Common myeloid progenitor, CD34-positive (primary cell): ENCODE measurements at regions not wholly inside any gene's neighbourhood (a gene's known extent, or its start where the extent isn't known, plus 50 kb on each side); places are given as distances from the start of the nearest gene placed in this dataset.

Experiments
- CTCF ChIA-PET: fragments of 350-600 bp; sonication (Branson Sonifier 250); formaldehyde crosslinking; loops from one replicate; lab custom pipeline; 2021; ENCODE audit warnings: antibody characterized with exemption; lab: Charles Lee
- POLR2A ChIA-PET: fragments of 350-600 bp; sonication (Branson Sonifier 250); formaldehyde crosslinking; loops from one replicate; lab custom pipeline; 2021; ENCODE audit warnings: antibody characterized with exemption; lab: Charles Lee
- DNase-seq, 3 donors: peaks; one replicate each; pipeline versions ENCODE4 v3.0.0 to v3.0.0-alpha.2; 2013
- H3K27ac ChIP-seq, 2 experiments: 1 replicate in 1 of 2; 2 replicates in 1 of 2; pipeline ENCODE4 v1.7.0; 2013; ENCODE audit warnings: inconsistent platforms in 2 of 2, low read length in 2 of 2, mild to moderate bottlenecking in 2 of 2, low read depth in 1 of 2, moderate library complexity in 1 of 2; ENCODE audit not compliant: severe bottlenecking in 2 of 2, insufficient read depth in 1 of 2, poor library complexity in 1 of 2
- H3K27me3 ChIP-seq, 5 experiments: replicated peaks in 2 of 5; 1 replicate in 3 of 5; 2 replicates in 2 of 5; pipeline versions ENCODE4 v1.6.1 to v1.7.0; 2013; ENCODE audit warnings: low read length in 4 of 5, mild to moderate bottlenecking in 2 of 5, moderate library complexity in 2 of 5, inconsistent platforms in 1 of 5; ENCODE audit not compliant: insufficient read depth in 5 of 5, control insufficient read depth in 4 of 5
- H3K36me3 ChIP-seq, 4 experiments: 1 replicate in 2 of 4; 2 replicates in 2 of 4; pipeline versions ENCODE4 v1.6.1 to v1.7.0; 2013; ENCODE audit warnings: low read length in 3 of 4, control low read depth in 1 of 4, mild to moderate bottlenecking in 1 of 4; ENCODE audit not compliant: control insufficient read depth in 4 of 4, insufficient read depth in 4 of 4
- H3K4me1 ChIP-seq, 4 experiments: 1 replicate in 3 of 4; 2 replicates in 1 of 4; pipeline versions ENCODE4 v1.6.1 to v1.7.1; 2013; ENCODE audit warnings: low read length in 3 of 4, mild to moderate bottlenecking in 3 of 4, control low read depth in 1 of 4, inconsistent platforms in 1 of 4, moderate library complexity in 1 of 4; ENCODE audit not compliant: control insufficient read depth in 4 of 4, insufficient read depth in 4 of 4; ENCODE audit errors: control extremely low read depth in 1 of 4
- H3K4me3 ChIP-seq, 7 experiments: 1 replicate in 4 of 7; 2 replicates in 3 of 7; pipeline versions ENCODE4 v1.5.1 to v1.7.0; 2013; ENCODE audit warnings: mild to moderate bottlenecking in 7 of 7, low read length in 6 of 7, moderate library complexity in 6 of 7, inconsistent platforms in 2 of 7, low read depth in 2 of 7, control low read depth in 1 of 7; ENCODE audit not compliant: insufficient read depth in 4 of 7, control insufficient read depth in 1 of 7; ENCODE audit errors: extremely low read depth in 1 of 7
- H3K9me3 ChIP-seq, 5 experiments: 1 replicate in 4 of 5; 2 replicates in 1 of 5; pipeline versions ENCODE4 v1.6.1 to v1.7.1; 2013; ENCODE audit warnings: low read length in 4 of 5, mild to moderate bottlenecking in 2 of 5, inconsistent platforms in 1 of 5, low read depth in 1 of 5, moderate library complexity in 1 of 5; ENCODE audit not compliant: control insufficient read depth in 4 of 5, insufficient read depth in 2 of 5; ENCODE audit errors: control extremely low read depth in 1 of 5
- WGBS: methylation state at CpG from one replicate; pipeline ENCODE4 v1.1.5; 2013; ENCODE audit not compliant: insufficient coverage; 5-methylcytosine and 5-hydroxymethylcytosine counted together

DNA sequence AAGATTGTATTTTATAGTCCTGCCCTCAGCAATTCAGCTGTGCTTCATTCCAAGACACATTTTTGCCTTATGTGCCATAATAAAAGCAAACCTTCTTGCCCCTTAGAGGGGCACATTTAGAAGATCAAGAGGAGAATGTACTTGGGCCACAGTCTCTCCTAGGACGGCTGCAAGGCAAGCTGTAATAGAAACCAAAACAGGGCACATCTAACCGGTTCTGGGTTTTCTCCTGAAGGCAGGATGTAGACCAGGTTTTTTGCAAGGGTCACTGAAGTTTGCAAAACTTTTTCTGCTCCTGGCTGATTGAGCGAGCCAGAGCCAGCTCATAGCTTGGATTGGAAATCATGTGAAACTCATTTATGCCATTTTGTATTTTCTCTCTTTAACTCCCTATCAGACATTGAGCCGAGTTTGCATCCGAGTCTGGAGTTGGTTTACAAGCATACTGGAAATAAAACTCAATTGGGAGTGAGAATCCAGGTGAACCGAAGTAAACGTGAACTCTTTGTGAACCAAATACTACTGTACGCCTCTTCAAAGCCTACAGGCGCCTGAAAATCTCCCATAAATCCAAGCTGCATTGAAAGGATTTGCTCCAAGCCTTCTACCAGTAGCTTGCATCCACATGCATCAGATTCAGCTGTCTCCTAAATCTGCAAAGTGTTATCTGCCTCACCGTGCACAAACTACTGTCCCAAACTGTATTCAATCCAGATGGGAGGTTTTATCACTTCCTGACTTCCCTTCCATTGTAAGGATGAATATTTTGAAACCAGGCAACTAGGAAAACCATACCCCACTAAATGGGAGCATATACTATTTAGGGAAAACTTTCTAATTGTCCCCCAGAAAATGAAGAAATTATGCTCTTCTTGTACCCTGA, 60.9 kb upstream of the TSC22D2 start:
- Histone ChIP-seq H3K36me3 (no peaks in the 10 kb centered on the region), H3K27ac (no peak overlapping the region), H3K4me1 (peaks cover 0 to 10% (median 4%) of the 10 kb centered on the region in 4 experiments), H3K9me3 (no peaks in the 10 kb centered on the region), H3K4me3 (no peak overlapping the region), H3K27me3 (no peaks in the 10 kb centered on the region)
- 97% methylated on average over 8 of the region's 10 CpGs for WGBS
- no peak for DNase-seq
- POLR2A ChIA-PET, result interaction anchor here (0.5 kb wide), 1 partner anchor 66 kb away, joined by 3 read pairs; no protein-coding TSS in a partner anchor
- CTCF ChIA-PET, result interaction anchor here (1.1 to 1.7 kb wide), 2 partner anchors 31 to 38 kb away, joined by 3 to 4 read pairs; no protein-coding TSS in a partner anchor

DNA sequence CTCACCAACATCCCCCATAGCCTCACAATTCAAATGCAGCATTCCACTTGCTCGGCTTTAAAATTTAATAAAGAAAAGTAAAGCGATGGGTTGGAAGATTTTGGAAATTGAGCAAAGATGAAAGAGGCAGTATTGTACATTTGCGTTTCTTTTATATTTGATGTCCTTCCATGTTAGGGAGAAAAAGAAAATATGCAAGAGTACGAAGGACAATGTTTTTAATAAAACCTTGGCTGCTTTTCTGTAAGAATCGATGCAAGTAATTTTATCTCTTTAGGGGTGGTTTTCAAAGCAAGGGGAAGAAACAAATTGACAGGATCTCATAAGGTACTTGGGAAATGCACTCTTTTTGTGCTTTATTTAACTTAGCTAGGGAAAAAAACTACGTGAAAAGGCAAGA, 61.8 kb upstream of the TSC22D2 start:
- no peak overlapping the region for H3K4me3 ChIP-seq
- no peak overlapping the region for H3K27ac ChIP-seq
- H3K36me3 ChIP-seq, result no peaks in the 10 kb centered on the region
- ChIA-PET CTCF (interaction anchor here (1.1 to 1.7 kb wide), 2 partner anchors 30 to 39 kb away, joined by 3 to 4 read pairs; no protein-coding TSS in a partner anchor), POLR2A (interaction anchor here (0.6 kb wide), 1 partner anchor 970 kb away, joined by 3 read pairs; no protein-coding TSS in a partner anchor)
- no peak for DNase-seq
- H3K9me3 ChIP-seq, result no peaks in the 10 kb centered on the region
- peaks cover 0 to 10% (median 4%) of the 10 kb centered on the region in 4 experiments for H3K4me1 ChIP-seq
- 100% methylated on average over 4 of the region's 6 CpGs for WGBS
- no peaks in the 10 kb centered on the region for H3K27me3 ChIP-seq

DNA sequence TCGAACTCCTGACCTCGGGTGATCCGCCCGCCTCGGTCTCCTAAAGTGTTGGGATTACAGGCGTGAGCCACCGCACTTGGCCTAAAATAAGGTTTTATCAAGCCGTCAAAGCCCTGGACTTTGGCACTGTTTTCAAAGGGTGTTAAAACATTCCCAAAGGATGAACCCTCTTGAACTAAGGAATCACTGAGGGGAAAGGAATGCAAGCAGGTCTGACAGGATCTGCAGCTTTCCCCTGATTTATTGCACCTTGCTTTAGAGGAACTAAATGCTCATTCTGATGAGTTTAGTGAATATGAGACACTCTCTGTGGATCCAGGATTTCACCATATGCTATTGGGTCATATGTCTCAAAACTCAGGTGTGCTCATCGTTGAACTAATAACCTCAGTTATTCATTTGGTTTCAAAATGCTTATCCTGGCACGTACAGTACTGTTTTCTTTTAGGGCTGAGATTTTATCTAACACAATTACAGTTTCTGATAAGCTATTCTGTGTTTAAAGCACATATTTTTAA, 63.0 kb upstream of the TSC22D2 start:
- Histone ChIP-seq H3K36me3 (no peaks in the 10 kb centered on the region), H3K4me3 (no peak overlapping the region), H3K27me3 (no peaks in the 10 kb centered on the region), H3K4me1 (peaks cover 0 to 10% (median 4%) of the 10 kb centered on the region in 4 experiments), H3K27ac (no peak overlapping the region), H3K9me3 (no peaks in the 10 kb centered on the region)
- ChIA-PET POLR2A (no interaction called here), CTCF (interaction anchor here (0.8 kb wide), 1 partner anchor 23 kb away, joined by 3 read pairs; no protein-coding TSS in a partner anchor)
- 91% methylated on average over 9 of the region's 10 CpGs for WGBS
- DNase-seq, result no peak

DNA sequence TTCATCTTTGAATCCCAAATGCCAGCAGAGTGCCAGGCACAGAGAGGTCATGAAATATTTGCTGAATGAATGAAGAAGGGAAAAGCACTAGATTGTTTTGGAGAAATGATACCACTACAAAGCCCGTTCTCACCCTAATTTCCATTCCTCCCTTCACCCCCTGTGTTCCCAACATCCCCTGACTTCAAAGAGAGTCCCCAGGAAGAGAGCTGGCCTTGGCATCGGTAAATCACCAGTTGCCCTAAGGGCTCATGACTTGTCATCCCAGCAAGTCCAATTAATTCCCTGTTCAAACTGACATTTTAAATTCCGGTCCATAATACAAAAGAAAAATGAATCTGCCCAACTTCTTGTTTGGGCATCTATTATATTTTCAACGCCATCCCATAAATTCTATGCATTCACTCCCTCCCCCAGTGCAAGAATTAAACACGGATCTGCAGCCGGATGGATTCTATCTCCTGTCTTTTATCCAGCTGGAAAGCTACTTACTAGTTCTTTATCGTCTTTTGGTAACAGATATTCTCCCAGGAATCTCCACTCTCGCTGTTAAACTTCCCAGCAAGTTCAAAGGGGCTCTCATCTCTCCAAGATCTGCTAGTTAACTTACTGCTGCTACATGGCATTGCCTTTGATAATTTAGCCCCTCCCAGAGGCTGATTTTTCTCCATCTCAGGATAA, 63.9 kb upstream of the TSC22D2 start:
- Histone ChIP-seq H3K9me3 (no peaks in the 10 kb centered on the region), H3K4me3 (no peak overlapping the region), H3K36me3 (no peaks in the 10 kb centered on the region), H3K4me1 (peaks cover 0 to 10% (median 4%) of the 10 kb centered on the region in 4 experiments), H3K27ac (no peak overlapping the region), H3K27me3 (no peaks in the 10 kb centered on the region)
- POLR2A ChIA-PET, result no interaction called here
- CTCF ChIA-PET, result no interaction called here
- no peak for DNase-seq
- 100% methylated on average over 6 of the region's 8 CpGs for WGBS

DNA sequence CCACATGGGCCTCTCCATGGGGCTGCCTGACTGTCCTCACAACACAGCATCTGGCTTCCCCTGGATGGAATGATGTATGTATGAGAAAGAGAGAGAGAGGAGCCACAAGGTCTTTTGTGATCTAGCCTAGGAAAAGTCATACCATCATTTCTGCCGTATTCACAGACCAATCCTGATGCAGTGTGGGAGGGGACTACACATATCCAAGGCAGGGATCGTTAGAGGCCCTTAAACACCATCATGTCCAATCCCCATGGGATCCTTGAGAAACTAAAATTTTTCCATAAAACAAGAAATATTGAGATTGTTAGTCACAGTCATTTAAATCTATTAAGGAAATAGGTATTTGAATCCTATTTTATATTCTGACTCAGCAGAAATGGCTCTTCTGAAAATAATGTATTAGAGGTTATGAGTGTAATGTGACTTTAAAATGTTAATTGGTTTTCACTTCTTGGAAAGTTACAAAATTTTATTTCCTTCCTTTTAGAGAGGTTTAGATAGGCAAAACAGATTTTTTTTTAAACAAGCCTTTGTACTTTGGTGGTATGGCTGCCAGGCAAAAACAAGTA, 65.1 kb upstream of the TSC22D2 start:
- no CpG with 5 or more reads among the region's 2 CpGs for WGBS
- no peaks in the 10 kb centered on the region for H3K27me3 ChIP-seq
- H3K4me1 ChIP-seq, result peaks cover 0 to 10% (median 4%) of the 10 kb centered on the region in 4 experiments
- no peak overlapping the region for H3K27ac ChIP-seq
- CTCF ChIA-PET, result no interaction called here
- no peak overlapping the region for H3K4me3 ChIP-seq
- POLR2A ChIA-PET, result no interaction called here
- no peaks in the 10 kb centered on the region for H3K9me3 ChIP-seq
- H3K36me3 ChIP-seq, result no peaks in the 10 kb centered on the region
- DNase-seq, result no peak

DNA sequence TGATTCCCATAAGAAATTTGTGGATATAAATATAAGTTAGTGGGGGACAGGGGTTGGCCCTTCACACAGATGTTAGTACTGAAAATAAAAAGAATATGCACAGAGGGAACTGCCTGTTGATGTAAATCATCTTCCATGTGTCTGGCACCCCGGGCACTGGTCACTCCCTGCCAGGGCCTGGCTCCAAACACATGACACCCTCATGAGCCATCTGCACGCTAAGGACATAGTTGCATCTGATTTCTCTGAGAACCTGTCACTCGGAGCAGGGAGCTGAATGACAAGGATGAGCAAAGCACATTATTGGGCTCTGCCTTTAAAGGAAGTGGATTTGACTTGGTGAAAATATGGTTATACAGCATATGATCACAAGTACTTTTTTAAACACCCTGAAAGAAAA, 66.2 kb upstream of the TSC22D2 start:
- 60% methylated on average over 1 of the region's 3 CpGs for WGBS
- H3K27me3 ChIP-seq, result no peaks in the 10 kb centered on the region
- ChIA-PET CTCF (no interaction called here), POLR2A (no interaction called here)
- peaks cover 0 to 10% (median 4%) of the 10 kb centered on the region in 4 experiments for H3K4me1 ChIP-seq
- no peak overlapping the region for H3K27ac ChIP-seq
- no peaks in the 10 kb centered on the region for H3K9me3 ChIP-seq
- H3K36me3 ChIP-seq, result no peaks in the 10 kb centered on the region
- no peak for DNase-seq
- no peak overlapping the region for H3K4me3 ChIP-seq
